ENCODE measurements at regions not wholly inside any gene's neighbourhood (a gene's known extent, or its start where the extent isn't known, plus 50 kb on each side); places are given as distances from the start of the nearest gene placed in this dataset.

DNA sequence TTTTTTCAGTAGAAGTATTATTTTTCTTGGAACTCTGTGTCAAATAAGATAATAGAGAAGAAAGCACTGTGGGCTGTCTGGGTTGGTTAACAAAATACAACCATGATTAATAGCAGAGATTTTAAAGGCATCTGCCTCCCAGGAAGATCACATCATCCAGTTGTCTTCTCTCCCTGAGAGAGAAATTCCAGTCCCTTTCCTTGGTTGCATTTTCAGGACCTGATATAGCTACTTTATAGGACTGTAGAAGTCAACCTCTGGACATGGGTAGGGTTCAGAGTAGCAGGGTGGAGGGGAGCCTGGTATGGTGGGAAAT, 309.9 kb upstream of the IGFBP3 start:
- Histone ChIP-seq H3K27ac (no peak overlapping the region), H3K4me1 (no peaks in the 10 kb centered on the region), H3K4me3 (no peak overlapping the region), H3K9me3 (no peaks in the 10 kb centered on the region), H3K27me3 (no peaks in the 10 kb centered on the region), H3K36me3 (no peaks in the 10 kb centered on the region)
- TF ChIP-seq, protein P1, sequence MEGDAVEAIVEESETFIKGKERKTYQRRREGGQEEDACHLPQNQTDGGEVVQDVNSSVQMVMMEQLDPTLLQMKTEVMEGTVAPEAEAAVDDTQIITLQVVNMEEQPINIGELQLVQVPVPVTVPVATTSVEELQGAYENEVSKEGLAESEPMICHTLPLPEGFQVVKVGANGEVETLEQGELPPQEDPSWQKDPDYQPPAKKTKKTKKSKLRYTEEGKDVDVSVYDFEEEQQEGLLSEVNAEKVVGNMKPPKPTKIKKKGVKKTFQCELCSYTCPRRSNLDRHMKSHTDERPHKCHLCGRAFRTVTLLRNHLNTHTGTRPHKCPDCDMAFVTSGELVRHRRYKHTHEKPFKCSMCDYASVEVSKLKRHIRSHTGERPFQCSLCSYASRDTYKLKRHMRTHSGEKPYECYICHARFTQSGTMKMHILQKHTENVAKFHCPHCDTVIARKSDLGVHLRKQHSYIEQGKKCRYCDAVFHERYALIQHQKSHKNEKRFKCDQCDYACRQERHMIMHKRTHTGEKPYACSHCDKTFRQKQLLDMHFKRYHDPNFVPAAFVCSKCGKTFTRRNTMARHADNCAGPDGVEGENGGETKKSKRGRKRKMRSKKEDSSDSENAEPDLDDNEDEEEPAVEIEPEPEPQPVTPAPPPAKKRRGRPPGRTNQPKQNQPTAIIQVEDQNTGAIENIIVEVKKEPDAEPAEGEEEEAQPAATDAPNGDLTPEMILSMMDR (IDR thresholded peaks at IDR 0.05), result no peak
- TF ChIP-seq EP300 (IDR thresholded peaks at IDR 0.05) (no peak), POLR2A (IDR thresholded peaks at IDR 0.05) (no peak)
- DNase-seq (ENCODE audit: low spot score in 2 of 2), result no peak

- WGBS, 2 donors, result 41% methylated on average over 3 of the region's 3 CpGs
These were observed 309.4 kb upstream of the IGFBP3 start for GRCh38 chr7:46230298-46230989.

DNA sequence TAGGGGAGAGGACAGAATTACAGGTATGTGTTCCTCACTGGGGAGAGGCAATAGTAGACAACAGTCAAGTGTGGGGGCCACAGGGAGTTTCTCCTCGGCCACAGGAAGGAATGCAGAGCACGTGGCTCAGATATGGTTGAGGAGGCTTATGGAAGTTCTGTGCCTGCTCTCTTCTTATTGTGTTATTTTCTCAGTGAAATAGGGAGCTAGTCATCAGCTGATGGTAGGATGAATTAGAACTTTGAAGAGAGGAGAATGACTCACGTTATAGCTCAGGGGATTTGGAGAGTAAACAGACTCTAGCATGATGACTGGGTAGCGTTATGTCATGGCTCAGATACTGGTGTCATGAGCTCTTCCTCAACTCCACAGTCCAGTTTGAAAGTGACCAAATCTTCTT, 308.3 kb upstream of the IGFBP3 start:
- TF ChIP-seq, protein P1 (IDR thresholded peaks at IDR 0.05), result no peak
- peak in 1 of 2 donors; percentile 43 for TF ChIP-seq EP300 (IDR thresholded peaks at IDR 0.05)
- no peak for TF ChIP-seq POLR2A (IDR thresholded peaks at IDR 0.05)
- Histone ChIP-seq H3K27me3 (no peaks in the 10 kb centered on the region), H3K36me3 (no peaks in the 10 kb centered on the region), H3K27ac (no peak overlapping the region), H3K9me3 (no peaks in the 10 kb centered on the region), H3K4me3 (no peak overlapping the region), H3K4me1 (no peaks in the 10 kb centered on the region)
- DNase-seq (ENCODE audit: low spot score in 2 of 2), result no peak
- 60 to 65% methylated on average over 4 of the region's 4 CpGs for WGBS, 2 donors

More at GRCh38 chr7:46230298-46230989, 309.4 kb upstream of the IGFBP3 start:
- H3K27me3 ChIP-seq, result no peaks in the 10 kb centered on the region
- no peak overlapping the region for H3K27ac ChIP-seq
- H3K4me1 ChIP-seq, result no peaks in the 10 kb centered on the region
- no peaks in the 10 kb centered on the region for H3K36me3 ChIP-seq
- TF ChIP-seq POLR2A (IDR thresholded peaks at IDR 0.05), result no peak
- TF ChIP-seq EP300 (IDR thresholded peaks at IDR 0.05), result no peak
- TF ChIP-seq, protein P1 (IDR thresholded peaks at IDR 0.05), result no peak
- H3K9me3 ChIP-seq, result no peaks in the 10 kb centered on the region
- no peak for DNase-seq (ENCODE audit: low spot score in 2 of 2)
- no peak overlapping the region for H3K4me3 ChIP-seq

GRCh38 chr7:46226860-46227259, 305.8 kb upstream of the IGFBP3 start:
- DNase-seq (ENCODE audit: low spot score in 2 of 2), result no peak

GRCh38 chr7:46224363-46224762, 303.3 kb upstream of the IGFBP3 start:
- Histone ChIP-seq H3K4me3 (no peak overlapping the region), H3K27ac (no peak overlapping the region), H3K36me3 (no peaks in the 10 kb centered on the region), H3K4me1 (no peaks in the 10 kb centered on the region), H3K9me3 (no peaks in the 10 kb centered on the region), H3K27me3 (no peaks in the 10 kb centered on the region)
- TF ChIP-seq EP300 (IDR thresholded peaks at IDR 0.05) (no peak), POLR2A (IDR thresholded peaks at IDR 0.05) (no peak)
- TF ChIP-seq, protein P1 (IDR thresholded peaks at IDR 0.05), result no peak
- no peak for DNase-seq (ENCODE audit: low spot score in 2 of 2)
- 38 to 39% methylated on average over 5 of the region's 5 CpGs for WGBS, 2 donors

More at GRCh38 chr7:46226860-46227259, 305.8 kb upstream of the IGFBP3 start:
- Histone ChIP-seq H3K27ac (no peak overlapping the region), H3K36me3 (no peaks in the 10 kb centered on the region), H3K4me1 (no peaks in the 10 kb centered on the region), H3K27me3 (no peaks in the 10 kb centered on the region), H3K4me3 (no peak overlapping the region), H3K9me3 (no peaks in the 10 kb centered on the region)
- WGBS, 2 donors, result 41 to 48% methylated on average over 3 of the region's 3 CpGs
- TF ChIP-seq POLR2A (IDR thresholded peaks at IDR 0.05), result no peak
- TF ChIP-seq EP300 (IDR thresholded peaks at IDR 0.05), result no peak
- TF ChIP-seq, protein P1 (IDR thresholded peaks at IDR 0.05), result no peak
